NCI-H446 (cell line): ENCODE measurements at regions not wholly inside any gene's neighbourhood (a gene's known extent, or its start where the extent isn't known, plus 50 kb on each side); places are given as distances from the start of the nearest gene placed in this dataset.
A peak's percentile ranks its signal among the peaks of the same experiment; 100 is the strongest.

Source experiments
- DNase-seq, 2 experiments: peaks; one replicate each; lab custom pipeline; 2025; lab: John Stamatoyannopoulos, UW

DNA sequence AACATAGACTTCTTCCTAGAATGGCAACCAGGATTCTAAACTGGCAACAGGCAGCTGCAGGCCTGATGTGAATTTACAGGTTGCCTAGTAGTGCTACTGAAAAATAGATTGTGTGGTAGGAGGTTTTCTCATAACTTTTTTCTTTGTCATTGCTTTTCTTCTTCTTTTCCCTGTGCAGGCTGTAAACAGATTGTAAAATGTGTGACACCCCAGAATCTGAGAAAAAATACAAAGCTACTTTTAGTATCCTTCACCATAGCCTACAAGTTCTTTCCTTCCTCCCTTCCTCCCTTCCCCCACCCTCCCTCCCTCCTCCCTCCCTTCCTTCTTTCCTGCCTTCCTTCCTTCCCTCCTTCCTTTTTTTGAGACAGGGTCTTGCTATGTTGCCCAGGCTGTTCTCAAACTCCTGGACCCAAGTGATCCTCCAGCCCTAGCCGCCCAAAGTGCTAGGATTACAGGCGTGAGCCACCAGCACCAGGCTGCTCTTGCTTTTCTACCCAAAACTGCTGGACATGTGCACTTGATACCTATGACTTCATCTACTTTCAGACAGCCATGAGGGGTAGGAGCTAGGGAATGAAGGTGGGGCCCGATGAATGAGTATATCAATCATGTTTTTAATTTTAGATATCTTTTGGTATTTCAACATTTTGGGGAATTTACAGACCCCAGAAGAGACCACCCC is 114.2 kb upstream of the EEA1 start:
- DNase-seq = no peak

DNA sequence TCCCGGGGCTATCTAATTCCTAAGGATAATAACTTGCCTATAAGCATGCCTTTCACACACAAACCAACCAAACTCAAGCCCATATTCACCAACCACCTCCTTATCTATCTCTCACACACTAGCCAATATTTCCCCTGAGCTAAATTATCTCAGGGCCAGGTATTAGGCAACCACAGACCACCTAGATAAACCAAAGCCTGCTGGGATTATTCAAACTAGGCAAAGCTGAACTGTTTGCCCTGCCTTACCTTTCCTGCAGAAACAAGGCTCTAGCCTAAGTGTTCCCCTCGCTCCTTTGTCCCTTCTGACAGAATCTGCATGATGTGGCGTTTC is 114.7 kb upstream of the EEA1 start:
- no peak for DNase-seq

DNA sequence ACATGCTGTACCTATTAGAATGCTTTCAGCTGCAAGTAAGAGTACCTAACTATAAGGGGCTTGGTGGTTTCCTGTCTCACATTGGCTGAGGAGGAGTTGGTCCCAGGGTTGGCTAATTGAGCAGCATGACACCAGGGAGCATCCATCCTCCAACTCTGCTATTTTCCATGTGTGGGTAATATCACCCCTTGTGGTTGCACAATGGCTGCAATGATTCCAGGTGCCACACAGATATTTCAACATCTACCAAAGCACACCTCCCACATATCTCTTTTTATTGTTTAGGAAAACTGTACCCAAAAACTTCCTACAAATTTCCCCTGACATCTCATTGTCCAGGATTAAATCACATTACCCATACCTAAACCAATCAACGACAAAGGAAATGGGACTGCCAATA is 118.0 kb upstream of the EEA1 start:
- DNase-seq = no peak

DNA sequence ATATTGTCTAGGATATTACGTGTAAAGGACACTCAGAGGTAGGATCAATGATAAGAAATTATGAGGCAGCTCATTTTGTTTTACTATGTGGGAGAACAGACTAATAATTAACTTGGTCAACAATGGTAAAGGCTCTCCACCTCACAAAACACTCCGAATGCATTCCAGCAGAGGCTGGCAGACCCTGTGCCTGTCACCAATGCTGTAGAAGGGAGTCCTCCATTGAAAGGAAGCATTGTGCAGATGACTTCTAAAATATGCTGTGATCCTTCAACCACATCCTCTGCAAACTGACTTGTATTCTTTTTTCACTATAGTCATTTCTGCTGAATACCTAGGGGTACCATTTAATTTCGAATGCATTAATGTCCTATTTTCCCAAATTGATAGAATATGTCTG is 119.6 kb upstream of the EEA1 start:
- DNase-seq = no peak

DNA sequence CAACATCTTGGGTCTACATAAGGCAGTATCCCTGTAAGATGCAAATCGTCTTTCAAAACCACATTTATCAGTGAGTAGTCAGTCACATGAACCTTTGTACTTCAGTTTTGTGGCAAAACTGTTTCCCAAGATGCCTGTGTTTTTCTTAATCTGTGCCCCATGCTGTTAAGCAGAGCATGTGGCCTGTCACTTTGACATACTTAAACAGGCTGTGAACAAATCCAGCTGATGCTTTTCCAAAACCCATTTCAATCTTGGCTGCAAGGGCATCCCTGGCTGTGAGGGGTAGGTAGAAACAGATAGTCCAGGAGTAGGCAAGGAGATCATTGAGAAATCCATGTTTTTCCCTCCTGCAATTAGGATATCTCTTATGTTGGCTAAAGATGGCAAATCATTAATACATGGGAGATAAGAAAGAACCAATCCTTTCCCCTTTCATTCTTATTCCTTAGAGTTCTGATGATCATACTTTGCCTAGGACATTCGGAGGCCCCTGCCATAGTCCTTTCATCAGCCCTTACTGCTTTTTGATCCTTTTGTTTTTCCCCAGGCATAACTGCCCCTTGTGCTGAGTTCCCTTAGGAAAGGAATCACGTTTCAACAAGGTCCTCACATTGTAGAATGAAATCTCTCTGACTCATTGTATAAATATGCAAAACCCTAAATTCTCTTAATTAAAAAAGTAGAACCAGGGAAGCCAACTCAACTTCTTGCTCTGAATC is 121.1 kb upstream of the EEA1 start:
- DNase-seq = peak; percentile 21 to 71

DNA sequence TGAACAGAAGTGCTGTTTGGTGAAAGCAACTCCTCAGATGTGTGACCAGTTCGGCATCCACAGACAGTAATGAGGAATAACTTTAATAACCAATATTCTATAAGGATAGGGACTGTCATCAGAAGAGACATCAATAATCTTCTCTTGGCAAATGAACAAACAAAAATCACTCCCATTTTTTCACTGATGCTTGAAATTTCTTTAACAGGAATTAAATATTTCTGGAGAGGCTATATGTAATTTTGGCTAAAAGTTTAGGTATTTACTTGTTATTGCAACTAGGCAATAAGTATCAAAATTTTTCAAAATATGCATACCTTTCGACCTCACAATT is 121.6 kb upstream of the EEA1 start:
- DNase-seq = no peak

DNA sequence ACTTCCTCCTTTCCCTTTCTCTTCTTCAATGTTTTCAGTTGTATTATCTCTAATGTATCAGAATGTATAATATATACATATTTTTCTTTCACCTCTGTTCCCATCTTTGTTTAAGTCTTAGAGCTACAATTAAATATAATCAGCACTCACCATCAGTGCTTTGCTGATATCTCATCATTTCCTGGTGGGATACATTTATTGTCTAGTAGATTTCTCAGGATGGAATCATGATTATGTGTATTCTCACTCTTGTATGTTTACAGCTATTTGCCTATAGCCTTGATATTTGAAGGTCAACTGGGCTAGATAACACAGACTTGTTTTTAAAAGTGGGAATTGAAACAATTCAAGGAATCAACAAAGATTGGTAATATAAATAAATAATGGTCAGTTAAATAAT is 124.9 kb upstream of the EEA1 start:
- no peak for DNase-seq

DNA sequence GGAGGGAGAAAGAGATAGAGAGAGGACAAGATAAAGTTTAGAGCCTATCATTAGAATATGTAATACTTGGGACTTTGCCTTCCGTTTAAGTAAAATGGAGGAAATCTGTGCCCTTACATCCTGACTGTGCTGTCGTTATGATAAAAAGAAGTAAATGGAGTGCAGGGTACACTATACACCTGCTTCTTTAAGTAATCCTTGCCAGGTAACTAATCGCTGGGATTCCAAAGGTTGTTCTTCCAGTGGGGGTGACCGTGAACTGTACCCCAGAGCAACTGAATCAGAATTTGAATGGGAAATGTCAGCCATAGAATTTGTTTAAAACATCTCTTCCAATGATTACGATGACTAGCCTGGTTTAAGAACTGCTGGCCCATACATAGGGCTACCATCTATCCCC is 126.1 kb upstream of the EEA1 start:
- no peak for DNase-seq

DNA sequence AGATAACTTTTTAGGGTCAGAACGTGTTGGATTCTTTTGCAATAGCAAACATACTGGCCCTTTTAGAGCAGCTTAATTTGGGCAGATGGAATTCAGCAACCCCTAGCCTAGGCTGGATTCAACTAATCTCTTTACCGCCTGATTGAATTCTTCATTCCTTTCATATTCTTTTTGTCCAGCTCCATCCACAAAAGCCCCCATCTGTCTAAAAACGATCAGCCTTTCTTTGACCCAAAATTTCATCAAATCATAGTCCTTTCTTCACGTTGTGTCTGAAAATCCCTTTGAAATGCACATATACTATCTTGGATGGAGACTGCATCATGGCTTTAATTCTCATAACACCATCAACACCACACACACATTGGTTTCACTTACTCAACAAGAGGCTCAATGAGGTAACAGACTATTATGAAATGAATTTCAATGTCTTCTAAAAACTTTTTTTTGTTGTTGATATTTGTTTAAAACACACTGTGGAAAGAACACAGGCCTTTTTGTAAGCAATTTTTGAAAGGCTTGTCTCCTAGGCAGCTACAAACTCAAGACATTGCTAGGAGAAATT is 128.0 kb upstream of the EEA1 start:
- DNase-seq = peak in 1 of 2 experiments; percentile 8

DNA sequence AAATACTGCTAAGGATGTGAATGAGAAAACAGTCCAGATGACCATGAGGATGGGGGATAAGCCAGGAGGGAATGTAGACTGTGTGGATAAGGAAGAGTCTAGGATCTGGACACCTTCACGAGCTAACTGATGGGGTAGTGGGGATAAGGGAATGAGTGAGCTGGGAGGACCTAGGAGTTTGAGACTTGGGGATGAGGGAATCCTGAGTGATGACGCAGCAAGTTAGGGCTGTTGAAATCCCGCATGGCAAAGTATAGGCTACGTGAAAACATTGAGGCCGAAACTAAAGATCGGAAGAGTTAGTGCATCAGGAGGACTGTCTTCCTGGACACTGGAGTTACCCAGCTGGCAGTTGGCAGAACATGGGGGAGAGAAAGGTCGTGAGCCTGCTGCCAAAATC is 129.2 kb upstream of the EEA1 start:
- no peak for DNase-seq

DNA sequence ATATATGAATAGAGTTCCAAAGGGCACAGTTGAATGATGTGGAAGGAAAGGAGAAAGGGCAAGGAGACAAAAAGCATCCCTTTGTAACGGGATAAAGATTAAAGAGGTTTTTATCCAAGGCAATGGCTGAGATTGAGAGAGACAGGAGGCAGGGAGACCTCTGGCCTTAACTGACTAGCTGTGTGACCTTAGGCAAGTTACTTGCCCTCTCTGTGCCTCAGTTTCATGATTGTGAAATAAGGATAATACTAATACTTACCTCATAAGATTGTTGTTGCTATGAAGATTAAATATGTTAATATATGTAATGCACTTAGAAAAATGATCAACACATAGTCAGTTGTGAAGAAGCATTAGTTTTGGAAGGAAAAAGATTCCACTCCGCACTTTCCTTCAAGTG is 130.2 kb upstream of the EEA1 start:
- no peak for DNase-seq

DNA sequence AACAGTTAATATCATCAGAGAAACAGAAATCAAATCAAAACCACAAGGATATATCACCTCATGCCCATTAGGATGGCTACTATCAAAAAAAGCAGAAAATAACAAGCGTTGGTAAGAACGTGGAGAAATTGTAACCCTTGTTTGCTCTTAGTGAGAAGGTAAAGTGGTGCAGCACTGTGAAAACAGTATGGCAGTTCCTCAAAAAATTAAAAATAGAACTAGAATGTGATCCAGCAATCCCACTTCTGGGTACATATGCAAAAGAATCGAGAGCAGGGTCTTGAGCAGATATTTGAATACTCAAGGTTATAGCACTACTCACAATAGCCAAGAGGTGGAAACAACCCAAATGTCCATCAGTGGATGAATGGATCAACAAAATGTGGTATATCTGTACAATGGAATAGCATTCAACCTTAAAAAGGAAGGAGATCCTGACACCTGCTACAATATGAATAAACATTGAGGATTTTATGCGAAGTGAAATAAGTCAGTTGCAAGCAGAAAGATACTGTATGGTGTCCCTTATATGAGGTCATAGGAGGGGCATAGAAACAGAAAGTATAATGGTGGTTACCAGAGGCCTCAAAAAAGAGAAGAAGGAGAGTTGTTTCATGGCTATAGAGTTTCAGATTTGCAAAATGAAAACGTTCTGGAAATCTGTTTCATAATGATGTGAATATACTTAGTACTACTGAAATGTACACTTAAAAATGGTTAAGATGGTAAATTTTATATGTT is 131.0 kb upstream of the EEA1 start:
- DNase-seq = no peak

DNA sequence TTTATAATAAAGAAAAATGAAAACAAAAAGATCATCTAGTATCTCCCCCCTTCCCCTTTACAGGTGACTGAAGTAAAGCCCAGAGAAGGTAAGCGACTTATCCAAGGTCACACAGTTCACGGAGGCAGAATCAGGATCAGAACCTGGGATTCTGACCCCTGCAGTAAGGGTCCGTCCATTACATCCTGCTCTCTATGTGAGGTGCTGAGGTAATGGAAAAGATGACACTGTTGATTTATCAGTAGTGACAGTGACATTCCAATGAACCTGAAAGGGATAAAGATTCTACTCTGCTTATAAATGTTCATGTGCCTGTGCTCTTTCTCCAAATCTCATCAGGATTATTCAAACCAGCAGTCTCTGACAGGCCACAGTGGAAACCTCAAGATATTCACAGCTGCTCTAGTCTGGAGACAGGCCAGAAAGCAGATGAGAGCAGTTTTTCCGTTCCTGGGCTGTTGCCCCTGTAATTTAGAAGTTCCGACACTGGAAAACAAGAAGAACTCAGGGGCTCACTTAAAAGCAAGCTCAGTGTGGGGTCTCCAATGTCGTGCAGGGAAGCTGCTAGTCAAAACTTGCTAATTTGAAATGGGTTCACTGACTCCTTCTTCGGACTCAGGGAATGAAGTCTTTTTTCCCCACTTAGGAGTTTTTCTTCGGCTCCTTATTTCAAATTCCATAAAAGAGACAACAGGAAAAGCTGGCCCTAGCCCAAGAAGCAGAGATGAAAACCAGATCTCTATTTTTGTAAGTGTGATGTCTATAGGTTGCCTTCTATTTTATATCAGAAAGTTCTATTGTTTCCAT is 131.8 kb upstream of the EEA1 start:
- DNase-seq = peak; percentile 75 to 80

DNA sequence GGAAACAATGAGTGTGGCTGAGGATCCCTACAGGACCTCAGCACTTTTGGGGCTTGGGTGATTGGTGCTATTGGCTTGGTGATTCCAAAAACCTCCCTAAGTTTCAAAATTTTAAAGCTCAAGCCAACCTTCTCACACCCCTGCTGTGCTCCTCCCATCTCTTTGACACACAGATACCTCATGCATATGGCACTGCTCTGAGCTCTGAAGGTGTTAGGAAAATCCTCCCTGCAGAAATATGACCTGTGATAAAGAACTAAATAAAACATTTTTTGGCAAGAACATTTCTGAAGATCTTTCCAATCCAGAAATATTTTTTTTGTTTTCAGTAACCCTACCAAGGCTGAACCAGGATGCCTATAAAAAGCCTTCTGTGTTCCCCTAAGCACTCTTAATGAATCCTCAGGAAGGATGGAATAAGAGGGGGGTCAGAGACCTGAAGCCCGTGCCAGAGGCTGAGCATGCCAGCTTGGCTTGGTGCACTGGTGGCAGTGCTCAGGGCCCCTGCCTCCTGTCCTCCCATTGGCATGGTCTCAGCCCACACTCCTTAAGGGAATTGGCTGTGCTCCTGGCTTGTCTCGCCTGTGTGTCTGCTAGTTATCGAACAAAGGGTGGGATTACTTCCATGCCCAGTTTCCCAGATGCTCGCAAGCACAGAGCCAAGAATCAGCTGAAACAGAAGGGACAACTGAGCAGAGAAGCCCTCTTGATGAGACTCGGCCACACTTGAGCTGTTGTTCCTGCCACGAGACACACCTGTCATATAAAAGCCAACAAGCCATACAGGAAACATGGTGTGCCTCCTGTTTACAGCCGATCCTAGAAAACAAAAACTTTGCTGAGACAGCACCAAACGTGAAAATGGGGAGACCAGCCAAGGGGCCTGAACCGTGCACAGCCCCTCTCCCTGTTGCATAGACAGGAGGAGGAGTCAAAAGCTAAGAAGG is 132.7 kb upstream of the EEA1 start:
- peak; percentile 97 to 99 for DNase-seq

DNA sequence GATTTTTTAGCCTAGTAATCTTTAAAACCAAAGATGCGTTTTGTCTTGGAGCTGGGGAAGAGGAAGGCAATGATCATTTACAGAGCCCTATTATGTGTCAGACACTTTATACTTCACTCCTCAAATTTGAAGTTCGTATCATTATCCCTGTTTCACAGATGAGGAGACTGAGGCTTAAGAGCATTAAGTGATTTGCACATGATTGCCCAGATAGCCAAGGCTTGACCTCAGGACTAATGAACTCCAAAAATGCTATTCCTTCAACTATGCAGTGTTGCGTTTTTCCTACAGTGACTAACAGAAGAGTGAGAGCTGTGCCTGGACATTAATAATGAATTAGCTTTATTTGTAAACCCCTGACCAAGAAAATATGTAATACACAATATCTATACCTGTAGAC is 136.8 kb upstream of the EEA1 start:
- no peak for DNase-seq

DNA sequence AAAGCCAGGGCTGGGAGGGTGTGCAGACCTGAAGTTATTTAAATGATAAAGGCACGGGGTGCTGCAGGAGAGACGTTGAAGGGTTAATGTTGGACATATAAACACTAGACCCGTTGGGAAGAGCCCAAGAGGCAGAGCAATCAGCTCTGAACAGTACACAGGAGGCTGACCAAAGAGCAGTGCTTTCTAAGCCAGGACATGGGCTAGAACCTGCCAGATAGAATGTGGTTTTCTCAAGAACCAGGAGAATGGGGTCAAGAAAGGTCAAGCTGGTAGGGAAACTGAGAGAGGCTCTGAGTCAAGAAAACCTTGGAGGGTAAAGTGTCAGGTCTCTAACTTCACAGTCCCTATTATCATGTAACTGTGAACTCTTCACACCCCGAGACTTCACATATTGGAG is 143.2 kb upstream of the EEA1 start:
- no peak for DNase-seq

DNA sequence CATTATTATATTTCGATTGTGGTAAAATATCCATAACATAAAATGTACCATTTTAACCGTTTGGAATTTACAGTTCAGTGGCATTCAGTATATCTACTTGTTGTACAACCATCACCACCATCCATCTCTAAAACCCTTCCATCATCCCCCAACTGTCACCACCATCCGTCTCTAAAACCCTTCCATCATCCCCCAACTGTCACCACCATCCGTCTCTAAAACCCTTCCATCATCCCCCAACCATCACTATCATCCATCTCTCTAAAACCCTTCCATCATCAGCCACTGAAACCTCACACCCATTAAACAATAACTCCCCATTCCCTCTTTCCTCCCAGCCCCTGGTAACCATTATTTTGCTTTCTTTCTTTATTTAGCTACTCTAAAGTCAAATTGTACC is 144.2 kb upstream of the EEA1 start:
- DNase-seq = no peak

DNA sequence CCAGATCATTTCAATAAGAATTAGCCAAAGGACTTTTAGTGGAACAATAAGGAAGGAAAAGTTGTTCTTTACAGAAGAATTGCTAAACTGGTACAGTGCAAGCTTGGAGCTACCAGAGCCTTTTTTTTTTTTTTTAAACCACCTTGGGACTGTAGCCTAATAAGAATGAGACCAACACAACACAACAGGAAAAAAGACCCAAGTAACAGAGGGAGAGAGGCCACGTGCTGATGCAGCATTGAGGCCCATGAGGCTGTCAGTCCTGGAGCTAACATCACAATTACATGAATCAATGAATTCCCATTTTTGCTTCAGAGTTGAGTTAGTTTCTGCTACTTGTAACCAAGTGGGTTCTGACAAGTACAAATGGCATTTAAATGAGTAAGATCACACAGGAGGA is 149.0 kb upstream of the EEA1 start:
- no peak for DNase-seq

DNA sequence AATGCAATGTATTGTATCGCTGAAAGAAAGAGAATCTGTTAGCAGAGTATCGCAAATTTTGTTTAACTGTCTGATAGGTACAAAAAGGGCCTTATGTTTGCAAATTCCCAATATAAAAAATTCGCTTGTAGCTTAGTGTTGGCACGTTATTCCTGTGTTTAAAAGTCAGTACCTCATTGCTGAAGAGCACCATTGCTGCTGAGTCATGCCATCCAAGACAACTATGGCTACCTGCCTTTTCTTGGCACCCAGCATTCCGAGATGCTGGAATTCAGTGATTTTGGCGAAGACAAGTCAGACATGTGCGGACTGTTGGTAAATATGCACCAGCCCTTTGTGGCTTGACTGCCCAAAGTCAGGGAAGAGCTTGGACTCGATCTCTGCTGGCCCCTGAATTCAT is 149.5 kb upstream of the EEA1 start:
- DNase-seq = no peak

DNA sequence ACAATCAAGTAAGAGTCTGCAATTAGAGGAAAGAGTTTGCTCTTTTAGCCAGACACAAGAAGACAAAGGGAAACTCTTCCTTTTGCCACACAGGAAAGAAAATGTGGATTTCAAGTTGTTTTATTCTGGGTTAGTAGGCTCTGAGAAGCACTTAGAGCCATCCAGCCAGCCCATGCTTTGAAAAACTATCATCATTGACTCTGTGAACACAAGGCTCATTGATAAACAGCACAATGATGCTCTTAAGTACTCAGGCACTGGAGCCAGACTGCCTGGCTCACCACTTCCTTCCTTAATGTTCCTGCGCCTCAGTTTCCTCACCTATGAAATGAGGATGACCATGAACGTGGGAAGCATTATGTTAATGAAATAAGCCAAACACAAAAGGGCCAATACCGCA is 150.2 kb upstream of the EEA1 start:
- no peak for DNase-seq

DNA sequence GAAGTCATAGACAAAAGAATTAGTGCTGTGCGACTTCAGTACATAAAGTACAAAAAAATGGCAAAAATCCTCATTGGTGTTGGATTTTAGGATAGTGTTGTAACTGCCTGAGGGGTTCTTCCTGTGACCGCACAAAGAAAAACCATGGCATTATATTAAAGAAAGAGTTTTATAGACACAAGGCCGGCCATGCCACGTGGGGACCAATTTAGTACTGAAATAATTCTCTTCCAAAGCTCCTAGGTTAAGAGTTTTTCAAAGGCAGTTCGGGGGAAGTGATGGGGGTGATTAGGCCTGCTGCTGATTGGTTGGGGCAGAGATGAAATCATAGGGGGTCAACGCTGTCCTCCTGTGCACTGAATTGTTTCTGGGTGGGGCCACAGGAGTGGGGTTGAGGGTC is 150.9 kb upstream of the EEA1 start:
- DNase-seq = no peak
